HFFc6 (cell line): ENCODE measurements at regions not wholly inside any gene's neighbourhood (a gene's known extent, or its start where the extent isn't known, plus 50 kb on each side); places are given as distances from the start of the nearest gene placed in this dataset.

Experiments
- DNase-seq: peaks from one replicate; pipeline ENCODE4 v3.0.0-alpha.2; 2018
- H3K27ac Mint-ChIP-seq: 2 replicates; pipeline ENCODE4 v1.8.0; 2020; ENCODE audit warnings: mild to moderate bottlenecking, mixed read lengths
- H3K27me3 Mint-ChIP-seq: 2 replicates; pipeline ENCODE4 v1.8.0; 2021; ENCODE audit warnings: mild to moderate bottlenecking, moderate library complexity, mixed read lengths; ENCODE audit not compliant: insufficient read depth
- H3K36me3 Mint-ChIP-seq: 2 replicates; pipeline ENCODE4 v1.8.0; 2021; ENCODE audit warnings: low read depth, mixed read lengths
- H3K4me1 Mint-ChIP-seq: 2 replicates; pipeline ENCODE4 v1.8.0; 2020; ENCODE audit warnings: low read depth, mixed read lengths
- H3K4me3 Mint-ChIP-seq: 2 replicates; pipeline ENCODE4 v1.8.0; 2020; ENCODE audit warnings: mild to moderate bottlenecking, moderate library complexity, mixed read lengths
- H3K9me3 Mint-ChIP-seq: 2 replicates; pipeline ENCODE4 v1.8.0; 2020; ENCODE audit warnings: mild to moderate bottlenecking, mixed read lengths
- TF ChIP-seq, protein P1 (sequence below): fragments of 200-600 bp; sonication (generic); IDR thresholded peaks from 2 replicates; pipeline ENCODE4 v1.5.0; 2021; ENCODE audit warnings: antibody characterized with exemption, mild to moderate bottlenecking

DNA sequence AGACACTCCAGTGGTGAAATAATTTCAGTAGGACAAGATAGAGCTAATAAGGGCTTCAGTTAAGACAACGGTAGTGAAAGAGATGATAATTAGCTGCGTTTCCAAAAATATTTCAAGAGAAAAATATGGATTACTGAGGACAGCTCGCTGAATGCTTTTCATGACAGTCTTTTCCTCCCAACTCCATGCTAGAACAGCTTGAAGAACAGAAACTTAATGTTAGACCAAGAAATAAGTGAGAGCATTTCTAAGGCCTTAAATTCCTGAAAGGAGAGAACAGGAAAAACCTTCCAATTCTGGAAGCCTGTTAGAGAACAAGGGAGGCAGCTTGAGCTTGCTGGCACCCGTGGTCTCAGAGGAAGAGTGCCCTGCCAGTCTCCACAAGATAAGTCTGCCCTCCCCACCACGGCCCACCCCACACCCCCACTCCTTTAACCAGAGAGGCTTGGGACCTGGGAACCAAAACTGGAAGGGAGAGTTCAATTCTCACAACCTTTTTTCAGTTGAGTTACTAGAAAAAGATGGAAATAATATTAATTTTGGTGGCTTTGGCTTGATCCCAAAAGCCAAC, 1148.0 kb upstream of the CELF2 start:
- H3K27me3 Mint-ChIP-seq, result no peaks in the 10 kb centered on the region
- no peak for DNase-seq
- H3K36me3 Mint-ChIP-seq, result no peaks in the 10 kb centered on the region
- H3K4me3 Mint-ChIP-seq, result no peak overlapping the region
- H3K27ac Mint-ChIP-seq, result no peak overlapping the region
- no peaks in the 10 kb centered on the region for H3K4me1 Mint-ChIP-seq
- TF ChIP-seq, protein P1, sequence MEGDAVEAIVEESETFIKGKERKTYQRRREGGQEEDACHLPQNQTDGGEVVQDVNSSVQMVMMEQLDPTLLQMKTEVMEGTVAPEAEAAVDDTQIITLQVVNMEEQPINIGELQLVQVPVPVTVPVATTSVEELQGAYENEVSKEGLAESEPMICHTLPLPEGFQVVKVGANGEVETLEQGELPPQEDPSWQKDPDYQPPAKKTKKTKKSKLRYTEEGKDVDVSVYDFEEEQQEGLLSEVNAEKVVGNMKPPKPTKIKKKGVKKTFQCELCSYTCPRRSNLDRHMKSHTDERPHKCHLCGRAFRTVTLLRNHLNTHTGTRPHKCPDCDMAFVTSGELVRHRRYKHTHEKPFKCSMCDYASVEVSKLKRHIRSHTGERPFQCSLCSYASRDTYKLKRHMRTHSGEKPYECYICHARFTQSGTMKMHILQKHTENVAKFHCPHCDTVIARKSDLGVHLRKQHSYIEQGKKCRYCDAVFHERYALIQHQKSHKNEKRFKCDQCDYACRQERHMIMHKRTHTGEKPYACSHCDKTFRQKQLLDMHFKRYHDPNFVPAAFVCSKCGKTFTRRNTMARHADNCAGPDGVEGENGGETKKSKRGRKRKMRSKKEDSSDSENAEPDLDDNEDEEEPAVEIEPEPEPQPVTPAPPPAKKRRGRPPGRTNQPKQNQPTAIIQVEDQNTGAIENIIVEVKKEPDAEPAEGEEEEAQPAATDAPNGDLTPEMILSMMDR, result no peak
- peaks cover 50% of the 10 kb centered on the region for H3K9me3 Mint-ChIP-seq

DNA sequence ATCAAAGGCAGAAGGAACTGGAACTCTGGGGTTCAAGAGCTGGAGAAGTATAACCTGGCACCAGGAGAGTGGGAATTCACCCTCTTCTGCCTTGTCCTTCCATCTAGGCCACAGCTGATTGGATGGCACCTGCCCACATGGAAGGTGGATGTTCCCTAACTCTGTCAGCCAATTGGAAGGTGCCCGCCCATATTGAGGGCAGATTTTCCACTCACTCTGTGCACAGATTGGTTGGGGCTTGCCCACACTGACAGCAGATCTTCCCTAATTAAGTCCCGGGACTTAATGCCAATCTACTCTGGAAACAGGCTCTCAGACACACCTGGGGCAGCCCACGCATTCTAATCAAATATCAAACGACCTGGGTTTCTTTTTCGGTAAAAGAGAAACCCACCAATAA, 1142.3 kb upstream of the CELF2 start:
- Mint-ChIP-seq H3K4me3 (no peak overlapping the region), H3K27ac (no peak overlapping the region), H3K4me1 (no peaks in the 10 kb centered on the region), H3K27me3 (no peaks in the 10 kb centered on the region), H3K36me3 (no peaks in the 10 kb centered on the region), H3K9me3 (peaks cover 24% of the 10 kb centered on the region)
- DNase-seq, result no peak
- TF ChIP-seq, protein P1, result no peak

DNA sequence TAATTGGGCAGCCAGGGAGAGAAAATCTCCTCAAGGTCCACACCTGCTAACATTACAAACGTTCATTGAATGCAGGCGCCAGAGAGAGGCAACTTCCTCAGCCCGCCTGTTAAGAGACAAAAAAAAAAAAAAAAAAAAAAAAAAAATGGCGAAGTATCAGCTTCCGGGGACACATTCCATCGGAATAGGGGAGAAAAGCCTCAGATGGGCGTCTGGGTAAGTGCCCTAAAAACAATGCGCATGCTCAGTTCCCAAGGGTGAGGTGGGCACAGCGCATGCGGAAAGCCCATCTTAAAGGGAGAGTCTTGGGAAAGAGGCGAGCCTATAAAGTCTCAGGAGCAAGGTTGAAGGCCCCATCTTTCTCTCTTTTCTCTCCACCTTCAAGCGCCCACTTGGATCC, 1139.7 kb upstream of the CELF2 start:
- Mint-ChIP-seq H3K4me1 (no peaks in the 10 kb centered on the region), H3K36me3 (no peaks in the 10 kb centered on the region), H3K27ac (no peak overlapping the region), H3K9me3 (peaks cover 22% of the 10 kb centered on the region), H3K27me3 (no peaks in the 10 kb centered on the region), H3K4me3 (no peak overlapping the region)
- DNase-seq, result no peak
- TF ChIP-seq, protein P1, result no peak

DNA sequence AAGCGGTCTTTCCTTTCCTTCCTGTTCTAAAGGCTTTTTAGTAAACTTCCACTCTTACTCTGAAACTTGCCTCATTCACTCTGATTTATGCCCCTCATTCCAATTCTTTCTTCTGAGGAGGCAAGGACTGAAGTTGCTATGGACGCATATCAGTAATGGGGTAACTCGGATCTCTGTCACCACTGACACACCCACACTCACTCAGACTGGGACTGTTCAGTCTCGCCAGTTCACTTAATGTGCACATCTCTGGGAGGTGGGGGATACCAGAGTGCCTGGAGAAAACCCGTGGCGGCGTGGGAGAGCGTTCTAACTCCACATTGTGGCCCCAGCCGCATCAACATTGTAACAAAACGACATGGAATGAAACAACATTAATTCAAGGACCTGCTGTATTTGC, 1139.3 kb upstream of the CELF2 start:
- TF ChIP-seq, protein P1, result no peak
- Mint-ChIP-seq H3K4me1 (no peaks in the 10 kb centered on the region), H3K9me3 (peaks cover 23% of the 10 kb centered on the region), H3K36me3 (no peaks in the 10 kb centered on the region), H3K27ac (no peak overlapping the region), H3K27me3 (no peaks in the 10 kb centered on the region), H3K4me3 (no peak overlapping the region)
- no peak for DNase-seq

DNA sequence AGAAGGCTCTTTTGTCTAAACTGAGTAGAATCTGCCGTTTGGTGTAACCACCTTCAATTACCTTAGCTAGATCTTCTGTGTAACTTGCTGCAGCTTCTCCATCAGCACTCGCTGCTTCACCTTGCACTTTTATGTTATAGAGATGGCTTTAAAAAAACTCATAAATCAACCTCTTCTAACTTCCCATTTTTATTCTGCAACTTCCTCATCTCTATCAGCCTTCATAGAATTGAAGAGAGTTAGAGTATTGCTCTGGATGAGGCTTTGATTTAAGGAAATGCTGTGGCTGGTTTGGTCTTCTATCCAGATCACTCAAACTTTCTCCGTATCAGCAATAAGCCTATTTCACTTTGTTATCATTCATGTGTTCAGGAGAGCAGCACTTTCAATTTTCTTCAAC, 1131.9 kb upstream of the CELF2 start:
- no peaks in the 10 kb centered on the region for H3K4me1 Mint-ChIP-seq
- no peak overlapping the region for H3K4me3 Mint-ChIP-seq
- no peaks in the 10 kb centered on the region for H3K27me3 Mint-ChIP-seq
- TF ChIP-seq, protein P1, result no peak
- peaks cover 6% of the 10 kb centered on the region for H3K36me3 Mint-ChIP-seq
- H3K27ac Mint-ChIP-seq, result no peak overlapping the region
- peaks cover 26% of the 10 kb centered on the region for H3K9me3 Mint-ChIP-seq
- DNase-seq, result no peak

DNA sequence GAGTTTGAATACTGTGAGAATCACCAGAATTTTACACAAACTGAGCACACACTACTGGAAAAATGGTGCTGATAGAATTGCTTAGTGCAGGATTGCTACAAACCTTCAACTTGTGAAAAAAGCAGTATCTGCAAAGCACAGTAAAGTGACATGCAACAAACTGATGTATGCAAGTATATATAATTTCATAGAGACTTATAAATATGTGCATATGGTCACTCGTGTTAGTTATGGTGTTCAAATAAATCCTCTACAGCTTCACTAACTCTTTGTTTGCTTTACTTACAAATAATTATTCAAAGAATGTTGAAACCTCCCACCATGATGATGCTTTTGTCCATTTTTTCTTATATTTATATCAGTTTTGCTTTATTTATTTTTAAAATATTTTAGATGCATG, 1130.9 kb upstream of the CELF2 start:
- no peak overlapping the region for H3K4me3 Mint-ChIP-seq
- no peak for DNase-seq

More for the DNA sequence above, 1130.9 kb upstream of the CELF2 start:
- H3K27ac Mint-ChIP-seq, result no peak overlapping the region
- peaks cover 9% of the 10 kb centered on the region for H3K36me3 Mint-ChIP-seq
- TF ChIP-seq, protein P1, result no peak
- H3K27me3 Mint-ChIP-seq, result no peaks in the 10 kb centered on the region
- H3K4me1 Mint-ChIP-seq, result no peaks in the 10 kb centered on the region
- H3K9me3 Mint-ChIP-seq, result peaks cover 32% of the 10 kb centered on the region
